ENCODE measurements at regions not wholly inside any gene's neighbourhood (a gene's known extent, or its start where the extent isn't known, plus 50 kb on each side); places are given as distances from the start of the nearest gene placed in this dataset.

GRCh38 chr11:105227363-105227762 is 87.8 kb upstream of the CARD18 start:
- no peak for DNase-seq

- no peak for DNase-seq
Measured at GRCh38 chr11:105226766-105227165, 87.2 kb upstream of the CARD18 start.

- no peak for DNase-seq
Measured at GRCh38 chr11:105226091-105226490, 86.5 kb upstream of the CARD18 start.

GRCh38 chr11:105224482-105225253 is 85.1 kb upstream of the CARD18 start:
- no peak for DNase-seq

- DNase-seq: no peak
Measured at GRCh38 chr11:105220121-105220520, 80.6 kb upstream of the CARD18 start.

- no peak for DNase-seq
Measured at GRCh38 chr11:105219670-105220069, 80.1 kb upstream of the CARD18 start.

- no peak for DNase-seq
Measured at GRCh38 chr11:105219269-105219668, 79.7 kb upstream of the CARD18 start.

GRCh38 chr11:105215528-105215927 is 76.0 kb upstream of the CARD18 start:
- DNase-seq: no peak

- no peak for DNase-seq
Measured at GRCh38 chr11:105211806-105212554, 72.4 kb upstream of the CARD18 start.

GRCh38 chr11:105208019-105208418 is 68.5 kb upstream of the CARD18 start:
- no peak for DNase-seq

- DNase-seq: no peak
Measured at GRCh38 chr11:105206633-105207032, 67.1 kb upstream of the CARD18 start.

GRCh38 chr11:105204636-105205035 is 65.1 kb upstream of the CARD18 start:
- no peak for DNase-seq

GRCh38 chr11:105203569-105204240 is 64.1 kb upstream of the CARD18 start:
- DNase-seq: no peak

GRCh38 chr11:105202844-105203548 is 63.4 kb upstream of the CARD18 start:
- no peak for DNase-seq

GRCh38 chr11:105202422-105202821 is 62.9 kb upstream of the CARD18 start:
- no peak for DNase-seq

GRCh38 chr11:105201166-105201565 is 61.6 kb upstream of the CARD18 start:
- no peak for DNase-seq

- DNase-seq: no peak
Measured at GRCh38 chr11:105197071-105197815, 57.7 kb upstream of the CARD18 start.

GRCh38 chr11:105193260-105193659 is 53.7 kb upstream of the CARD18 start:
- no peak for DNase-seq

GRCh38 chr11:105192115-105192514 is 52.5 kb upstream of the CARD18 start:
- no peak for DNase-seq

- no peak for DNase-seq
Measured at GRCh38 chr11:105189581-105189980, 50.0 kb upstream of the CARD18 start.
